K562 (cell line): ENCODE measurements at regions not wholly inside any gene's neighbourhood (a gene's known extent, or its start where the extent isn't known, plus 50 kb on each side); places are given as distances from the start of the nearest gene placed in this dataset.

Source experiments
- BRD9 ChIP-seq: fragments of 450-650 bp; IDR thresholded peaks from 2 replicates; pipeline ENCODE4 v1.6.1; 2018; ENCODE audit warnings: low read depth; ENCODE audit not compliant: partially characterized antibody
- CBX5 ChIP-seq: IDR thresholded peaks from 2 replicates; pipeline ENCODE4 v1.6.1; 2014; ENCODE audit warnings: low read depth, borderline replicate concordance
- CREBBP ChIP-seq: IDR thresholded peaks from one replicate; pipeline ENCODE4 v1.6.1; 2012; ENCODE audit warnings: low read depth, mild to moderate bottlenecking, control low read depth, inconsistent platforms, low read length
- CTCF ChIP-seq, 3 experiments: IDR thresholded peaks in 2 of 3; conservative IDR thresholded peaks in 1 of 3; 2 replicates each; pipeline ENCODE4 v1.5.1; 2011 to 2012; ENCODE audit warnings: low read length in 3 of 3, mild to moderate bottlenecking in 3 of 3, control low read depth in 2 of 3, improper control_type of control experiment in 1 of 3, inconsistent platforms in 1 of 3, low read depth in 1 of 3, mixed read lengths in 1 of 3, moderate library complexity in 1 of 3; ENCODE audit not compliant: insufficient read depth in 2 of 3
- EGR1 ChIP-seq: fragments of 450-650 bp; conservative IDR thresholded peaks from 2 replicates; pipeline ENCODE4 v1.6.1; 2017; ENCODE audit warnings: mild to moderate bottlenecking
- HMG20B ChIP-seq: fragments of 250-450 bp; sonication (Bioruptor Pico); IDR thresholded peaks from 2 replicates; pipeline ENCODE4 v1.5.0; 2021; ENCODE audit warnings: mild to moderate bottlenecking
- MED1 ChIP-seq: sonication (generic); formaldehyde crosslinking; IDR thresholded peaks from 2 replicates; pipeline ENCODE4 v1.8.1; 2023; ENCODE audit warnings: missing genetic modification reagents, borderline replicate concordance
- MEIS2 ChIP-seq: fragments of 450-650 bp; IDR thresholded peaks from 2 replicates; pipeline ENCODE4 v1.6.1; 2014; ENCODE audit warnings: mild to moderate bottlenecking; ENCODE audit not compliant: partially characterized antibody
- NFE2L1 ChIP-seq: fragments of 450-650 bp; IDR thresholded peaks from 2 replicates; pipeline ENCODE4 v1.6.1; 2016; ENCODE audit warnings: missing genetic modification characterization, low read depth, mild to moderate bottlenecking, missing compliant biosample characterization, moderate library complexity, borderline replicate concordance
- RCOR1 ChIP-seq, 2 experiments: IDR thresholded peaks; 2 replicates each; pipeline ENCODE4 v1.6.1; 2012; ENCODE audit warnings: low read depth in 2 of 2, low read length in 2 of 2, borderline replicate concordance in 1 of 2, improper control_type of control experiment in 1 of 2
- SIN3B ChIP-seq: fragments of 450-650 bp; IDR thresholded peaks from 2 replicates; pipeline ENCODE4 v1.6.1; 2017; ENCODE audit warnings: low read depth, mild to moderate bottlenecking, moderate library complexity
- ZBED1 ChIP-seq: IDR thresholded peaks from 2 replicates; pipeline ENCODE4 v1.6.1; 2014
- ZFP30 ChIP-seq: fragments of 250-450 bp; sonication (Bioruptor Pico); IDR thresholded peaks from 2 replicates; pipeline ENCODE4 v1.8.0; 2022; ENCODE audit warnings: moderate library complexity, mild to moderate bottlenecking, inconsistent platforms, borderline replicate concordance
- ZNF76 ChIP-seq: fragments of 250-450 bp; sonication (Bioruptor Pico); IDR thresholded peaks from 2 replicates; pipeline ENCODE4 v1.4.0; 2020; ENCODE audit warnings: mild to moderate bottlenecking, moderate library complexity, borderline replicate concordance

DNA sequence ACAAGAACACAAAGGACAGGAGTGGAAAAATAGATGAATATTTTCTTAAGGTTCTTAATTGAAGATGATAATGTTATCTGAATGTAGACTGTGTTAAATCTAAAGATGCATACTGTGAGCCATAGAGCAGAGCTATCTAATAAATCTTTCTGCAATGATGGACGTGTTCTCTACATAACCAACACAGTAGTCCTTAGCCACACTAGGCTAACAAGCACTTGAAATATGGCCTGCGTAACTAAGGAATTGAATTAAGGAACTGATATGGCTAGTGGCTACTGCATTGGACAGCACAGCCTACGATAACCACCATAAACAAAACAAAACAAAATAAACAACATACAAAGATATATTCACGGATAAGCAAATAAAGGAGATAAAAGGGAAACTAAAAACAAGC, 181.3 kb downstream of the LYPLAL1 start:
- TF ChIP-seq CTCF (IDR thresholded peaks at IDR 0.05 in 2 of 3, conservative IDR thresholded peaks at IDR 0.05 in 1 of 3; ENCODE audit: insufficient read depth in 2 of 3, low read depth in 1 of 3, low read length in 3 of 3) (no peak), ZFP30 (CRISPR knock-in tag) (no peak), EGR1 (no peak), RCOR1 (IDR thresholded peaks at IDR 0.05; ENCODE audit: borderline replicate concordance in 1 of 2, low read depth in 2 of 2, low read length in 2 of 2) (no peak), ZNF76 (CRISPR knock-in tag) (no peak), BRD9 (no peak), NFE2L1 (tag) (no peak), CBX5 (no peak), MED1 (CRISPR knock-in tag) (no peak), MEIS2 (no peak), SIN3B (no peak), ZBED1 (no peak), HMG20B (no peak), CREBBP (no peak)
